ENCODE measurements at regions not wholly inside any gene's neighbourhood (a gene's known extent, or its start where the extent isn't known, plus 50 kb on each side); places are given as distances from the start of the nearest gene placed in this dataset.

DNA sequence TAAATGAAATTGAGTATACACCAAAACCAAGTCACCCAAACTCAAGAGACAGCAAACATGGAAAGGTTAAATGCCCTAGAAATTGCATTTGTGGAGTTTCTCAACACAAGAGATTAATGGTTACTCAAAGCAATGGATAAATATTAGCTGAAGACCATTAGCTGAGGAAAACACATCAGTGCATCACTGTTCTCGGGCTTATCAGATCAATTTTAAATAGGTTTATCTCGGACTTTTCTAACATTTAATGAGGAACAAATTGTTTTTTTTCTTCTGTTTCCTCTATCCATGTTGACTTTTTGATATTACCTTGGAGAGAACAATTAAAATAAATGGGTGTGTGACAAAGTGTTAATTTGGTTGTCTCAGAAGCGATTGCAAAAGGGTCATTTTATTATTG lies 105.4 kb upstream of the PIK3C3 start:
- no peak overlapping the region for H3K27ac ChIP-seq (ENCODE audit: low read length)
- H3K9me2 ChIP-seq (replicated peaks; ENCODE audit: low read length) = no peaks in the 10 kb centered on the region
- H3K4me2 ChIP-seq (ENCODE audit: low read length) = no peak overlapping the region
- TF ChIP-seq, protein P1, sequence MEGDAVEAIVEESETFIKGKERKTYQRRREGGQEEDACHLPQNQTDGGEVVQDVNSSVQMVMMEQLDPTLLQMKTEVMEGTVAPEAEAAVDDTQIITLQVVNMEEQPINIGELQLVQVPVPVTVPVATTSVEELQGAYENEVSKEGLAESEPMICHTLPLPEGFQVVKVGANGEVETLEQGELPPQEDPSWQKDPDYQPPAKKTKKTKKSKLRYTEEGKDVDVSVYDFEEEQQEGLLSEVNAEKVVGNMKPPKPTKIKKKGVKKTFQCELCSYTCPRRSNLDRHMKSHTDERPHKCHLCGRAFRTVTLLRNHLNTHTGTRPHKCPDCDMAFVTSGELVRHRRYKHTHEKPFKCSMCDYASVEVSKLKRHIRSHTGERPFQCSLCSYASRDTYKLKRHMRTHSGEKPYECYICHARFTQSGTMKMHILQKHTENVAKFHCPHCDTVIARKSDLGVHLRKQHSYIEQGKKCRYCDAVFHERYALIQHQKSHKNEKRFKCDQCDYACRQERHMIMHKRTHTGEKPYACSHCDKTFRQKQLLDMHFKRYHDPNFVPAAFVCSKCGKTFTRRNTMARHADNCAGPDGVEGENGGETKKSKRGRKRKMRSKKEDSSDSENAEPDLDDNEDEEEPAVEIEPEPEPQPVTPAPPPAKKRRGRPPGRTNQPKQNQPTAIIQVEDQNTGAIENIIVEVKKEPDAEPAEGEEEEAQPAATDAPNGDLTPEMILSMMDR (conservative IDR thresholded peaks at IDR 0.05; ENCODE audit: low read depth, low read length) = no peak
- no peak for TF ChIP-seq EZH2 (IDR thresholded peaks at IDR 0.05; ENCODE audit: low read length, unreplicated experiment)
- no peak for TF ChIP-seq EZH2phosphoT487 (IDR thresholded peaks at IDR 0.05; ENCODE audit: borderline replicate concordance, low read length)
- H4K20me1 ChIP-seq (ENCODE audit: low read length) = no peaks in the 10 kb centered on the region
- ATAC-seq = no peak
- H2AFZ ChIP-seq (ENCODE audit: low read length) = no peak overlapping the region
- ChIA-PET POLR2A (ENCODE audit: unreplicated experiment) (no interaction called here), CTCF (no interaction called here)
- no peaks in the 10 kb centered on the region for H3K36me3 ChIP-seq (ENCODE audit: low read depth, low read length)
- intact Hi-C loops (cut with micrococcal nuclease) = no loop called here
- DNase-seq = no peak
- no peak overlapping the region for H3K9ac ChIP-seq (ENCODE audit: low read length)
- no peaks in the 10 kb centered on the region for H3K79me2 ChIP-seq (ENCODE audit: low read length)
- H3K27me3 ChIP-seq (ENCODE audit: low read length) = no peaks in the 10 kb centered on the region
- H3K4me3 ChIP-seq (ENCODE audit: low read length) = no peak overlapping the region
- no peaks in the 10 kb centered on the region for H3F3A ChIP-seq (ENCODE audit: low read length, unreplicated experiment)
- no peaks in the 10 kb centered on the region for H3K4me1 ChIP-seq (ENCODE audit: insufficient read depth, low read length)
- BruUV-seq (replicated peaks) = no TSS peak
- no peaks in the 10 kb centered on the region for H3K9me3 ChIP-seq (ENCODE audit: low read length)

DNA sequence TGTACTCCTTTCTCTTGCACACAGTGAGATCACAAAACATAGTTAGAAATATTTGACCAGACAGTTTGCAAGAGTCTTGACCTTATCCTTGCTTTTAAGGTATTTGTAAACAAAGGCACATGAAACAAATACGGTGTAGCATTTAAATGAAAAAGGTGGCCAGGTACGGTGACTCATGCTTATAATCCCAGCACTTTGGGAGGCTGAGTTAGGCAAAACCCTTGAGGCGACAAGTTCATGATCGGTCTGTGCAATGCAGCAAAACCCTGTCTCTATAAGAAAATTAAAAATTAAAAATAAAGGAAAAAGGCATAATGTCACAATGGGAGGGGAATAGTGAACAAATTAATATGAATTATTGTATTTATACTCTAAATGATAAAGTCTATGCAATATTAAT lies 109.5 kb upstream of the PIK3C3 start:
- Histone ChIP-seq H3F3A (ENCODE audit: low read length, unreplicated experiment) (no peaks in the 10 kb centered on the region), H3K9me2 (replicated peaks; ENCODE audit: low read length) (no peaks in the 10 kb centered on the region), H3K79me2 (ENCODE audit: low read length) (no peaks in the 10 kb centered on the region), H3K27ac (ENCODE audit: low read length) (no peak overlapping the region), H2AFZ (ENCODE audit: low read length) (no peak overlapping the region), H3K9me3 (ENCODE audit: low read length) (no peaks in the 10 kb centered on the region), H3K9ac (ENCODE audit: low read length) (no peak overlapping the region), H4K20me1 (ENCODE audit: low read length) (no peaks in the 10 kb centered on the region), H3K4me3 (ENCODE audit: low read length) (no peak overlapping the region), H3K4me1 (ENCODE audit: insufficient read depth, low read length) (no peaks in the 10 kb centered on the region), H3K36me3 (ENCODE audit: low read depth, low read length) (no peaks in the 10 kb centered on the region), H3K27me3 (ENCODE audit: low read length) (no peaks in the 10 kb centered on the region), H3K4me2 (ENCODE audit: low read length) (no peak overlapping the region)
- no TSS peak for BruUV-seq (replicated peaks)
- DNase-seq (peak; percentile 9), ATAC-seq (no peak)
- intact Hi-C loops (cut with micrococcal nuclease) = no loop called here
- ChIA-PET POLR2A (ENCODE audit: unreplicated experiment) (no interaction called here), CTCF (no interaction called here)
- no peak for TF ChIP-seq EZH2 (IDR thresholded peaks at IDR 0.05; ENCODE audit: low read length, unreplicated experiment)
- TF ChIP-seq, protein P1 (conservative IDR thresholded peaks at IDR 0.05; ENCODE audit: low read depth, low read length) = no peak
- no peak for TF ChIP-seq EZH2phosphoT487 (IDR thresholded peaks at IDR 0.05; ENCODE audit: borderline replicate concordance, low read length)

DNA sequence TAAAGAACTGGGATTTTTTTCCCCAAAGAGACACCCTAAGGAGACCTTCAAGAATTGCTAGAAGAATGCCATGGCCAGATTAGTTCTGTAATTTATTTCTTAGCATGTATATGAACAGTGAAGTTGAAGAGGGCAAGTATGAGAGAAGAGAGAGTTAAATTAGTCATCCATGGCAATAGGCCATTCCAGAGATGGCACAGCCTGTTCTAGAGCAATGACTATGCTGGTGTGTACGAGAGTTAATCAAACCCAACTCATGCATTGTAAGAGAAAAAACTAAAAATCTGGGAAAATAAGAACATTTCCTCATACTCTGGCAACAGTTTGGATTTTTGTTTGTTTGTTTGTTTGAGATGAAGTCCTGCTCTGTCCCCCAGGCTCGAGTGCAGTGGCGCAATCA lies 112.1 kb upstream of the PIK3C3 start:
- Histone ChIP-seq H3K27ac (ENCODE audit: low read length) (no peak overlapping the region), H3K27me3 (ENCODE audit: low read length) (no peaks in the 10 kb centered on the region), H3K9me3 (ENCODE audit: low read length) (no peaks in the 10 kb centered on the region), H3K9ac (ENCODE audit: low read length) (no peak overlapping the region), H4K20me1 (ENCODE audit: low read length) (no peaks in the 10 kb centered on the region), H3K79me2 (ENCODE audit: low read length) (no peaks in the 10 kb centered on the region), H3K9me2 (replicated peaks; ENCODE audit: low read length) (no peaks in the 10 kb centered on the region), H2AFZ (ENCODE audit: low read length) (no peak overlapping the region), H3K4me1 (ENCODE audit: insufficient read depth, low read length) (no peaks in the 10 kb centered on the region), H3K4me3 (ENCODE audit: low read length) (no peak overlapping the region), H3F3A (ENCODE audit: low read length, unreplicated experiment) (no peaks in the 10 kb centered on the region), H3K4me2 (ENCODE audit: low read length) (no peak overlapping the region), H3K36me3 (ENCODE audit: low read depth, low read length) (no peaks in the 10 kb centered on the region)
- CTCF ChIA-PET = no interaction called here
- intact Hi-C loops (cut with micrococcal nuclease) = no loop called here
- peak; percentile 19 for DNase-seq
- no TSS peak for BruUV-seq (replicated peaks)
- peak; percentile 31; the same call in 1 of the 2 replicates for ATAC-seq
- POLR2A ChIA-PET (ENCODE audit: unreplicated experiment) = no interaction called here
- TF ChIP-seq EZH2 (IDR thresholded peaks at IDR 0.05; ENCODE audit: low read length, unreplicated experiment) = no peak
- no peak for TF ChIP-seq EZH2phosphoT487 (IDR thresholded peaks at IDR 0.05; ENCODE audit: borderline replicate concordance, low read length)
- TF ChIP-seq, protein P1 (conservative IDR thresholded peaks at IDR 0.05; ENCODE audit: low read depth, low read length) = no peak
